HFFc6 (cell line): ENCODE measurements at regions not wholly inside any gene's neighbourhood (a gene's known extent, or its start where the extent isn't known, plus 50 kb on each side); places are given as distances from the start of the nearest gene placed in this dataset.
A peak's percentile ranks its signal among the peaks of the same experiment; 100 is the strongest.

Experiments
- DNase-seq: peaks from one replicate; pipeline ENCODE4 v3.0.0-alpha.2; 2018
- H3K27ac Mint-ChIP-seq: 2 replicates; pipeline ENCODE4 v1.8.0; 2020; ENCODE audit warnings: mild to moderate bottlenecking, mixed read lengths
- H3K27me3 Mint-ChIP-seq: 2 replicates; pipeline ENCODE4 v1.8.0; 2021; ENCODE audit warnings: mild to moderate bottlenecking, moderate library complexity, mixed read lengths; ENCODE audit not compliant: insufficient read depth
- H3K36me3 Mint-ChIP-seq: 2 replicates; pipeline ENCODE4 v1.8.0; 2021; ENCODE audit warnings: low read depth, mixed read lengths
- H3K4me1 Mint-ChIP-seq: 2 replicates; pipeline ENCODE4 v1.8.0; 2020; ENCODE audit warnings: low read depth, mixed read lengths
- H3K4me3 Mint-ChIP-seq: 2 replicates; pipeline ENCODE4 v1.8.0; 2020; ENCODE audit warnings: mild to moderate bottlenecking, moderate library complexity, mixed read lengths
- H3K9me3 Mint-ChIP-seq: 2 replicates; pipeline ENCODE4 v1.8.0; 2020; ENCODE audit warnings: mild to moderate bottlenecking, mixed read lengths
- TF ChIP-seq, protein P1 (sequence below): fragments of 200-600 bp; sonication (generic); IDR thresholded peaks from 2 replicates; pipeline ENCODE4 v1.5.0; 2021; ENCODE audit warnings: antibody characterized with exemption, mild to moderate bottlenecking

- Mint-ChIP-seq H3K9me3 (no peaks in the 10 kb centered on the region), H3K27ac (peak overlapping the region; percentile 30; the same call in 1 of the 2 replicates), H3K36me3 (no peaks in the 10 kb centered on the region), H3K27me3 (no peaks in the 10 kb centered on the region), H3K4me3 (no peak overlapping the region; the same call in 1 of the 2 replicates), H3K4me1 (peaks cover 24% of the 10 kb centered on the region)
- TF ChIP-seq, protein P1, sequence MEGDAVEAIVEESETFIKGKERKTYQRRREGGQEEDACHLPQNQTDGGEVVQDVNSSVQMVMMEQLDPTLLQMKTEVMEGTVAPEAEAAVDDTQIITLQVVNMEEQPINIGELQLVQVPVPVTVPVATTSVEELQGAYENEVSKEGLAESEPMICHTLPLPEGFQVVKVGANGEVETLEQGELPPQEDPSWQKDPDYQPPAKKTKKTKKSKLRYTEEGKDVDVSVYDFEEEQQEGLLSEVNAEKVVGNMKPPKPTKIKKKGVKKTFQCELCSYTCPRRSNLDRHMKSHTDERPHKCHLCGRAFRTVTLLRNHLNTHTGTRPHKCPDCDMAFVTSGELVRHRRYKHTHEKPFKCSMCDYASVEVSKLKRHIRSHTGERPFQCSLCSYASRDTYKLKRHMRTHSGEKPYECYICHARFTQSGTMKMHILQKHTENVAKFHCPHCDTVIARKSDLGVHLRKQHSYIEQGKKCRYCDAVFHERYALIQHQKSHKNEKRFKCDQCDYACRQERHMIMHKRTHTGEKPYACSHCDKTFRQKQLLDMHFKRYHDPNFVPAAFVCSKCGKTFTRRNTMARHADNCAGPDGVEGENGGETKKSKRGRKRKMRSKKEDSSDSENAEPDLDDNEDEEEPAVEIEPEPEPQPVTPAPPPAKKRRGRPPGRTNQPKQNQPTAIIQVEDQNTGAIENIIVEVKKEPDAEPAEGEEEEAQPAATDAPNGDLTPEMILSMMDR, result 0 out of 2 replicates have a peak, but pooled peaks have one; percentile 9
- DNase-seq, result no peak
Measured at GRCh38 chr6:14286634-14287428, 169.3 kb downstream of the CD83 start.

- no peaks in the 10 kb centered on the region for H3K9me3 Mint-ChIP-seq
- H3K4me3 Mint-ChIP-seq, result no peak overlapping the region
- H3K36me3 Mint-ChIP-seq, result no peaks in the 10 kb centered on the region
Measured at GRCh38 chr6:14287707-14288106, 170.1 kb downstream of the CD83 start.

DNA sequence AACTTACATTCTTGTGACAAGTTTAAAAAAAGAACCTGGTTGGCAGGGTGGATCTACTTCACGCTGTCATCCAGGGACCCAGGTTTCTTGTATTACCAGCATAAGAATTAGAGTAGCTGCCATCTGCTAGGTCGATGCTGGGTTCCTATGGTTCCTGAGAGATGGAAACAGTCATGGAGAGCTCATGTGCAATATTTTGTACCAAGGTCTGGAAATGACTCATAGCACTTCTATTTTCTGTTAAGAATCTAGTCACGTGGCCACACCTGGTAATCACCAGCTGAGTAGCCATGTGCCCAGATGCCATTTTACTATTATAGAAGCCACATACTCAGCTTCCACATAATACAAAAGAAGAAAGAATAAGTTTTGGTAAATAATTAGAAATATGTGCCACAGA lies 171.3 kb downstream of the CD83 start:
- H3K4me1 Mint-ChIP-seq, result peaks cover 24% of the 10 kb centered on the region
- H3K27me3 Mint-ChIP-seq, result peaks cover 1% of the 10 kb centered on the region; the same call in 1 of the 2 replicates
- no peak for DNase-seq
- no peaks in the 10 kb centered on the region for H3K36me3 Mint-ChIP-seq
- no peaks in the 10 kb centered on the region for H3K9me3 Mint-ChIP-seq
- TF ChIP-seq, protein P1, result no peak
- H3K4me3 Mint-ChIP-seq, result no peak overlapping the region
- H3K27ac Mint-ChIP-seq, result no peak overlapping the region

More at GRCh38 chr6:14287707-14288106, 170.1 kb downstream of the CD83 start:
- Mint-ChIP-seq H3K27me3 (no peaks in the 10 kb centered on the region; the same call in 1 of the 2 replicates), H3K27ac (no peak overlapping the region), H3K4me1 (peaks cover 24% of the 10 kb centered on the region)
- TF ChIP-seq, protein P1, result no peak
- DNase-seq, result no peak

DNA sequence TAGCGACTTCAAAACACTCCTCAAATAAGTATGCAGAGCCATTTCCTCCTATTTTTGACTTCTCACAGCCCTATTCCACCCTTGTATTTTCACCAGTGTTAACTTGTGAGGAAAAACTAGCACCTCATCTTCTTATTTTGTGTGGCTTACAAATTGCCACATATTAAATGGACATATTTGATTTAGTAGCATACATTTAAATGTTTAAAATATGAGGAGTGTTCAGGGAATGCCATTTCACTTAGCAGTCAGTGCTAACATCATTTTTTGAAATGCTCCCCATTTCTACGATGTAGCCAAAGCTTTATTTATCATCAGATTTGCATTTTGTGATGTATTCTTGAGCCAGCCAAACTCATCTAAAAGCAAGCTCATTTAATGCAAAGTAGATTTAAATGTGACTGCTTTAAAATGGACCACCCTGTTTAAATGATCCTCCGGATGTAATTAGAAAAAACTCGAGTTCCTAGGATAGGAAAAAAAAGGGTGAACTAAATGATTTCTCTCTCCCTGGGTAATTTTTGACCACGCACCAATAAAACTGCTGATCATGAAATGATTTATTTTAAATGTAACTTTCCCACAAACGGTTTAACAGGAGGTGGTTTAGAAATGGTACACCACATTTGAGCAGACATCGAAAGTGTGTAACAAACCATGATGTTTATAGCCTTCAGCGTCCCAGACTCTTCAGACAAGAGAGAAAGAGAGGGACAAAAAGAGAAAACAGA lies 172.6 kb downstream of the CD83 start:
- H3K27me3 Mint-ChIP-seq, result peaks cover 2% of the 10 kb centered on the region; the same call in 1 of the 2 replicates
- no peak overlapping the region for H3K27ac Mint-ChIP-seq
- no peaks in the 10 kb centered on the region for H3K36me3 Mint-ChIP-seq
- peaks cover 21% of the 10 kb centered on the region for H3K4me1 Mint-ChIP-seq
- TF ChIP-seq, protein P1, result no peak
- H3K4me3 Mint-ChIP-seq, result no peak overlapping the region
- DNase-seq, result no peak
- no peaks in the 10 kb centered on the region for H3K9me3 Mint-ChIP-seq

- no peak for DNase-seq
- H3K4me1 Mint-ChIP-seq, result peaks cover 15% of the 10 kb centered on the region
- TF ChIP-seq, protein P1, result no peak
- H3K27ac Mint-ChIP-seq, result no peak overlapping the region
- no peak overlapping the region for H3K4me3 Mint-ChIP-seq
- no peaks in the 10 kb centered on the region for H3K9me3 Mint-ChIP-seq
- no peaks in the 10 kb centered on the region for H3K36me3 Mint-ChIP-seq
- peaks cover 4% of the 10 kb centered on the region; the same call in 1 of the 2 replicates for H3K27me3 Mint-ChIP-seq
Measured at GRCh38 chr6:14290772-14291330, 173.3 kb downstream of the CD83 start.
